Fibroblast of villous mesenchyme (primary cell): ENCODE measurements at regions not wholly inside any gene's neighbourhood (a gene's known extent, or its start where the extent isn't known, plus 50 kb on each side); places are given as distances from the start of the nearest gene placed in this dataset.
A peak's percentile ranks its signal among the peaks of the same experiment; 100 is the strongest.

Source experiments
- DNase-seq: peaks from one replicate; pipeline ENCODE4 v3.0.0-alpha.2; 2010; ENCODE audit warnings: low read depth
- H3K4me3 ChIP-seq: 2 replicates; pipeline ENCODE4 v1.5.1; 2011; ENCODE audit warnings: low read depth, mild to moderate bottlenecking, low read length
- TF ChIP-seq, protein P1 (sequence below): IDR thresholded peaks from 2 replicates; pipeline ENCODE4 v1.5.1; 2012; ENCODE audit warnings: low read depth, mild to moderate bottlenecking, low read length; ENCODE audit not compliant: insufficient read depth

DNA sequence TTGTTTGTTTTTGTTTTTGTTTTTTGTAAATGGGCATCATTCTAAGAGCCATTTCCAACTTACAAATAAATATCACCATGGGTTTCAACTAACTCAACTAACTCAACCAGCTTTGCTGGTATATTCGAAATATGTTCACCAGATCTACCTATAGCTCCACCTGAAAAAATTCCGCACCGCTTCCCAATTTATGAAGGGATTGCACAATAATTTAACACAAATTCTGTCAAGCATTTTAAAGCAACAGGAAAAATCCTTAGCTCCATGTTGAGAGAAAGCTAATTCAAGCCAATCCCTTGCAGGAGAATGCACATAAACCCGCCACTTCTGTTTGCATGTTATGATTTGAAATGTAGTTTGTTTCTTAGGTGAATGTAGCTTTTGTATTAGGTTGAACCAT lies 417.8 kb downstream of the EFNB2 start:
- DNase-seq: no peak
- TF ChIP-seq, protein P1, sequence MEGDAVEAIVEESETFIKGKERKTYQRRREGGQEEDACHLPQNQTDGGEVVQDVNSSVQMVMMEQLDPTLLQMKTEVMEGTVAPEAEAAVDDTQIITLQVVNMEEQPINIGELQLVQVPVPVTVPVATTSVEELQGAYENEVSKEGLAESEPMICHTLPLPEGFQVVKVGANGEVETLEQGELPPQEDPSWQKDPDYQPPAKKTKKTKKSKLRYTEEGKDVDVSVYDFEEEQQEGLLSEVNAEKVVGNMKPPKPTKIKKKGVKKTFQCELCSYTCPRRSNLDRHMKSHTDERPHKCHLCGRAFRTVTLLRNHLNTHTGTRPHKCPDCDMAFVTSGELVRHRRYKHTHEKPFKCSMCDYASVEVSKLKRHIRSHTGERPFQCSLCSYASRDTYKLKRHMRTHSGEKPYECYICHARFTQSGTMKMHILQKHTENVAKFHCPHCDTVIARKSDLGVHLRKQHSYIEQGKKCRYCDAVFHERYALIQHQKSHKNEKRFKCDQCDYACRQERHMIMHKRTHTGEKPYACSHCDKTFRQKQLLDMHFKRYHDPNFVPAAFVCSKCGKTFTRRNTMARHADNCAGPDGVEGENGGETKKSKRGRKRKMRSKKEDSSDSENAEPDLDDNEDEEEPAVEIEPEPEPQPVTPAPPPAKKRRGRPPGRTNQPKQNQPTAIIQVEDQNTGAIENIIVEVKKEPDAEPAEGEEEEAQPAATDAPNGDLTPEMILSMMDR: no peak
- no peak overlapping the region for H3K4me3 ChIP-seq

DNA sequence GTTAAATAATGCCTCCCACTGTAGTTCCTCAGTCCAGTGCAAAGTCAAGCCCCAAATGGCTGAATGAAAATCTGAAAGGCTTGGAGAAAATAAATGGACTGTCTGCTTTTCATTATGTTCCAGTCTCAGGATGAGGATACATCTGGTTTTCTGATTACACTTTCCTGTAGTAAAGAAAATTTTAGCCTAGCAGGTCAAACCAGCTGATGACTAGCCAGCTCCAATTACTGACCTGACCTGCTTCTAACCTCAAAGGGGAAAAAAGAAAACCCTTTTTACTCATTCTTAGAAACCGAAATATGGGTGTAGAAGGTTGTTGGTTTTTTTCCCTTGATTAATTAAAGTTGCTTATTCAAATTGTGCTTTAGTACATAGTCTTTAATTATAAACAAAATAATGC lies 418.4 kb downstream of the EFNB2 start:
- no peak overlapping the region for H3K4me3 ChIP-seq
- DNase-seq: peak; percentile 39
- TF ChIP-seq, protein P1: no peak

DNA sequence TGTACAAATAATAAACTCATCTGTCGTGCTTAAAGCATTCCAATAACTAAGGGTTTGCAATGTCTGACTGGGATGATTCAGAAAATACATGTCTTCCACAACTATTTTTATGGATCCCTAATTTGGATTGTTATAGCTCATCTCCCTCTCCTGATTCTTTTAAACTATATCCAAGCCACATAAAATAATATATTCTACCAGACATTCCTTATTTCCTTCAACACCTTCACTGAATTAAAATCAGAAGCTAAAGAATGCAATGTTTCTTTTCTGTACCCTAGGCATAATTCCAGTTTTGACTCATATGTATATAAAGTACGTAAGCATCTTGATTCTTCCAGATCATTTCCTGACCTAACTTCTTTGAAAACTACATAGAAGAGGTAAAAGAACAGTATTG lies 420.4 kb downstream of the EFNB2 start:
- DNase-seq: no peak
- H3K4me3 ChIP-seq: no peak overlapping the region
- TF ChIP-seq, protein P1: no peak

DNA sequence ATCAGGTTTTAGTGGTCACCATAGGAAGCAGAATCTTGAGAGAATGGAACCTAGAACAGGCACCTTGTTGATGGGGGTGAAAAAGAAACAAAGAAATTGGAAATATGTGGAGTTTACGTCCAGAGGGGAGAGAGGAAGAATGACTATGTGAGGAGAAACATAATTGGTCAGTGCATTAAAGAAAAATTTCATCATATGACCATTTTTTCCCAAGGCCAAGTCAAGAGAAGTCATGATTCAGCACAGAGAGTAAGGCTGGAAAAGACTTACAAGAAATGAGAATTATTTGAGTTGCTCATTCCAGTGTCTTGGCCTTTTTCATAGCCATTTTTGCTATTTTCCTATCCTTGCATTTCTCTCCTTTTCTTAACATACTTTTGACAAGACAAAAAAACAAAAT lies 421.7 kb downstream of the EFNB2 start:
- no peak overlapping the region for H3K4me3 ChIP-seq
- TF ChIP-seq, protein P1: no peak
- DNase-seq: no peak

DNA sequence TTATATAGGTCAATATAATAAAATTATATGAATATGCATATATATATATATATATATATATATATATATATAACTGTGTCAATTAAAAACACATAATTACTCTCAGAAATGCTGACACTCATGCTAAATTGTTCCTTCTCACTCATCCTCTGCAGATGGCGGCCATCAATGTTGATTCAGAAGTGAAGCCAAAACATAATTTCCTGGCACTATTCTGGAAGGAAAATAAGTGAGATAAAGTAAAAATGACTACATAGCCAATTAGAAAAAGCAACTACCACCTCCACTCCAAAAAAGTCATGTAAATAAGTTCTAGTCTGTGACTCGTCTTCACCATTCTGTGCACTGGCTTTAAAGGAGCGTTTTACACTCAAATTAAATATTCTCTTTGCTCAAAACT lies 423.3 kb downstream of the EFNB2 start:
- TF ChIP-seq, protein P1: no peak
- DNase-seq: no peak
- no peak overlapping the region for H3K4me3 ChIP-seq

DNA sequence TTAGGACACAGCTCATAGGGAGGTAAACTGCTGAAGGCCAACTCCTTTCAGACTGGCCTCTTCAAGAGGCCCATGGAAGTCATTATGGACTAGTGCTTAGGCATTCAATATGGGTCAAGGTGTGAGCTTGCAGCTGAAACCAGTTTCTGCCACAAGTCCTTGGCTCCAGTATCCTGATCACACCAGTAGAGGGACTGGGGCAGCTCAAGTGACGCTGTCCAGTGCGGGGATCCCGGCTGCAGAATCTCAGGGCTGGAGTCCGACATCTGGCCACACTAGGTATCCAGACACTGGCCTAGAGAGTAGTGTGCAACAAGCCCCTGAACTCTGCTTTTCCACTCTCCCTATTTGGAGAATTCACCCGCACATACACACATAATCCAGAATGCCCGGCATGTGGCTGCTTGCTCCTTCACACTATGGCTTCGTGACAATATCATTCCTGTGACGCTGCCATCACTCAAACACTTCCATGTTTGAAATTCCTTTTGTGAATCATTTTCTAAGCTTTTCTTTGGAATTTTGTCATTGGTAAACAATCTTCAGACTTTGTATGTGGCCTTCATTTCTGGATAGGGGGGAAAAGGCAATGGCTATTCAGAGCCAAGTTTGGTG lies 425.1 kb downstream of the EFNB2 start:
- H3K4me3 ChIP-seq: no peak overlapping the region
- DNase-seq: no peak
- TF ChIP-seq, protein P1: no peak

DNA sequence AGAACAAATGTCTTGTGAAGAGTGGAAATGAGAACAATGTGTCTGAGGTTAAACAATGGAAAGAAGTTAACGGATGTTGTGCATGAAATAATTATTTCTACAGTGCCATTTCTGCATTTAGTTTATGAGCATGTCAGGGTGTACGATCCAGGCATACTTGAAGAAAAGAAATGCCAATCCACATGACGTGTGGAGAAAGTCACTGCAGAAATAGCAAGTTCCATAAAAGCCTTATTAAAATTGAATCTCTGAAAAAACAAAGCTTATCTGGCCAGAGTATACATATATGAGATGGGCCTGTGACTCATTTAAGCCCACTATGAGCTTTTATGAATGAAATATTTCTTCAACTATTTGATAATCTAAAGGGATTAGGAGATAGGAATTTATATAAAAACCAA lies 426.1 kb downstream of the EFNB2 start:
- H3K4me3 ChIP-seq: no peak overlapping the region
- TF ChIP-seq, protein P1: no peak
- peak; percentile 42 for DNase-seq
